Transverse colon (tissue), 4 donors: ENCODE measurements at regions not wholly inside any gene's neighbourhood (a gene's known extent, or its start where the extent isn't known, plus 50 kb on each side); places are given as distances from the start of the nearest gene placed in this dataset.

ENCODE experiments used
- DNase-seq: peaks from one replicate; pipeline ENCODE4 v3.0.0-alpha.2; 2019
- H3K27ac ChIP-seq, 4 donors: fragments of 200-600 bp; sonication (generic); 2 replicates each; pipeline ENCODE4 v1.5.1; 2016 to 2018; ENCODE audit warnings: inconsistent platforms in 4 of 4
- H3K27me3 ChIP-seq: fragments of 200-600 bp; sonication (generic); 2 replicates; pipeline ENCODE4 v1.5.1; 2017; ENCODE audit warnings: inconsistent platforms
- H3K36me3 ChIP-seq, 4 donors: fragments of 200-600 bp; sonication (generic); 2 replicates each; pipeline ENCODE4 v1.5.1; 2017 to 2019; ENCODE audit warnings: inconsistent platforms in 4 of 4
- H3K4me1 ChIP-seq, 4 donors: fragments of 200-600 bp; sonication (generic); 2 replicates each; pipeline ENCODE4 v1.5.1; 2017 to 2020; ENCODE audit warnings: inconsistent platforms in 4 of 4
- H3K4me3 ChIP-seq, 4 donors: fragments of 200-600 bp; sonication (generic); 1 replicate in 1 of 4; 2 replicates in 3 of 4; pipeline versions ENCODE4 v1.5.1 to v1.6.1; 2017 to 2019; ENCODE audit warnings: inconsistent platforms in 4 of 4
- H3K9me3 ChIP-seq, 2 donors: fragments of 200-600 bp; sonication (generic); 2 replicates each; pipeline ENCODE4 v1.5.1; 2017 to 2019; ENCODE audit warnings: inconsistent platforms in 2 of 2
- EP300 ChIP-seq: sonication (generic); formaldehyde crosslinking; IDR thresholded peaks from one replicate; pipeline ENCODE4 v1.6.1; 2017; ENCODE audit warnings: antibody characterized with exemption, low read depth
- POLR2A ChIP-seq: fragments of 450-650 bp; IDR thresholded peaks from one replicate; pipeline ENCODE4 v1.6.1; 2016; ENCODE audit warnings: antibody characterized with exemption, mild to moderate bottlenecking, moderate library complexity
- POLR2AphosphoS5 ChIP-seq, 3 donors: sonication (generic); formaldehyde crosslinking; IDR thresholded peaks; one replicate each; pipeline ENCODE4 v1.6.1; 2016; ENCODE audit warnings: antibody characterized with exemption in 3 of 3
- WGBS, 2 donors: methylation state at CpG; one replicate each; pipeline ENCODE4 v1.1.5; 2018; ENCODE audit warnings: low coverage in 1 of 2; 5-methylcytosine and 5-hydroxymethylcytosine counted together
- in situ Hi-C, 4 donors: fragments of 200-750 bp; cut with MboI; loops; one replicate each; pipeline versions ENCODE4 v1.15.0 to v1.15.1; 2017; ENCODE audit warnings: low sequenced_read_pairs in 3 of 4, low pct_ligation_motif_present in 1 of 4, low pct_unique_long_range_greater_than_20kb in 1 of 4
- intact Hi-C: fragments of 100-400 bp; cut with DNase I; formaldehyde crosslinking; loops from one replicate; pipeline ENCODE4 v1.15.1; 2023; ENCODE audit warnings: low total_unique reads
- TF ChIP-seq, protein P1 (sequence below), 5 experiments: fragments of 200-600 bp in 3 of 5; fragments of 450-650 bp in 2 of 5; sonication (generic) in 3 of 5; IDR thresholded peaks; 1 replicate in 2 of 5; 2 replicates in 3 of 5; pipeline ENCODE4 v1.5.1; 2016 to 2017; ENCODE audit warnings: antibody characterized with exemption in 5 of 5, inconsistent platforms in 3 of 5, mild to moderate bottlenecking in 2 of 5, moderate library complexity in 1 of 5

DNA sequence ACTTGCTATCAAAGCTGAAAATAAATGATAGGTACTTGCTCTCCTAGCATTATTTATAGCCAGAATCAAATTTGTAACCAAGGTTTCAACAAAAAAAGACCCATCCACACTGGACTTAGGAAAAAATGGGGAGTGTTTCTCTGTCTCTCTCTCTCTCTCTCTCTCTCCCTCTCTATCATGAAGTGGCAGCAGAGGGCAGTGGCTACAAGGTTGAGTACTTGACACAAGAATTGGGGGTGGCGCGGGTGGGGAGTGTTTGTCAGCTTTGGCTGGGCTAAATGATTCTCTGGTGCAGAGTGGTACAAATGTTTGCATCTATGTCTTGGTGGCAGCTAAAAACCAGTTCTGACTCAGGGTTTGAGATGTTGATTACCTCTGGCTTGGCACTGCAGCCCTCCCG, 85.0 kb downstream of the RBM43 start:
- Histone ChIP-seq H3K27me3 (no peaks in the 10 kb centered on the region), H3K36me3 (no peaks in the 10 kb centered on the region), H3K9me3 (no peaks in the 10 kb centered on the region), H3K27ac (no peak overlapping the region), H3K4me1 (no peaks in the 10 kb centered on the region), H3K4me3 (no peak overlapping the region)
- no peak for DNase-seq
- WGBS, 2 donors, result 67 to 86% methylated on average over 1 to 3 of the region's 3 CpGs
- in situ Hi-C loops (no loop called here), intact Hi-C loops (no loop called here)
- TF ChIP-seq, protein P1, sequence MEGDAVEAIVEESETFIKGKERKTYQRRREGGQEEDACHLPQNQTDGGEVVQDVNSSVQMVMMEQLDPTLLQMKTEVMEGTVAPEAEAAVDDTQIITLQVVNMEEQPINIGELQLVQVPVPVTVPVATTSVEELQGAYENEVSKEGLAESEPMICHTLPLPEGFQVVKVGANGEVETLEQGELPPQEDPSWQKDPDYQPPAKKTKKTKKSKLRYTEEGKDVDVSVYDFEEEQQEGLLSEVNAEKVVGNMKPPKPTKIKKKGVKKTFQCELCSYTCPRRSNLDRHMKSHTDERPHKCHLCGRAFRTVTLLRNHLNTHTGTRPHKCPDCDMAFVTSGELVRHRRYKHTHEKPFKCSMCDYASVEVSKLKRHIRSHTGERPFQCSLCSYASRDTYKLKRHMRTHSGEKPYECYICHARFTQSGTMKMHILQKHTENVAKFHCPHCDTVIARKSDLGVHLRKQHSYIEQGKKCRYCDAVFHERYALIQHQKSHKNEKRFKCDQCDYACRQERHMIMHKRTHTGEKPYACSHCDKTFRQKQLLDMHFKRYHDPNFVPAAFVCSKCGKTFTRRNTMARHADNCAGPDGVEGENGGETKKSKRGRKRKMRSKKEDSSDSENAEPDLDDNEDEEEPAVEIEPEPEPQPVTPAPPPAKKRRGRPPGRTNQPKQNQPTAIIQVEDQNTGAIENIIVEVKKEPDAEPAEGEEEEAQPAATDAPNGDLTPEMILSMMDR (IDR thresholded peaks at IDR 0.05), result no peak
- no peak for TF ChIP-seq EP300
- no peak for TF ChIP-seq POLR2A
- no peak for TF ChIP-seq POLR2AphosphoS5 (IDR thresholded peaks at IDR 0.05)

DNA sequence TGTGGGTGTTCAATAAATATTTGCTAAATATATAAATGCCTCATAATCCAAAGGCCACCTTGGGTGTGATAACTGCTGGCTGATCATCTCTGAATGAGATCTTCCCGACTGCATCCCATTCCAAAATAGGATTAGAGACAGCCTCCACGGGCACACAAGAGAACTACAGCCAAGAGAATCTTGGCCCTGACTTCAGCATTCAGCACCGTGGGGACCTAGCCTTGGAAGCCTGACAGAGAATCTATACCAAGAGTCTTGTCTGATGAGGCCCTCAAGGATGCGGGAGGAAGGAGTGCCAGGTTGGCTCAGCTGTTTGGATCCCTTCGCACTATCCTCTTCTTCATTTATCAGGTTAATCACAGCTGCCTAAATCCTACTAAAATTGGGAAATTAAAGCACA, 85.8 kb downstream of the RBM43 start:
- in situ Hi-C loops, result no loop called here
- Histone ChIP-seq H3K4me3 (no peak overlapping the region), H3K36me3 (no peaks in the 10 kb centered on the region), H3K9me3 (no peaks in the 10 kb centered on the region), H3K27ac (no peak overlapping the region), H3K4me1 (no peaks in the 10 kb centered on the region), H3K27me3 (no peaks in the 10 kb centered on the region)
- WGBS, 2 donors, result 64% methylated on average over 5 of the region's 5 CpGs; no CpG with 5 or more reads in 1 of the 2 donors
- TF ChIP-seq EP300, result no peak
- no peak for TF ChIP-seq POLR2A
- intact Hi-C loops, result no loop called here
- DNase-seq, result no peak

DNA sequence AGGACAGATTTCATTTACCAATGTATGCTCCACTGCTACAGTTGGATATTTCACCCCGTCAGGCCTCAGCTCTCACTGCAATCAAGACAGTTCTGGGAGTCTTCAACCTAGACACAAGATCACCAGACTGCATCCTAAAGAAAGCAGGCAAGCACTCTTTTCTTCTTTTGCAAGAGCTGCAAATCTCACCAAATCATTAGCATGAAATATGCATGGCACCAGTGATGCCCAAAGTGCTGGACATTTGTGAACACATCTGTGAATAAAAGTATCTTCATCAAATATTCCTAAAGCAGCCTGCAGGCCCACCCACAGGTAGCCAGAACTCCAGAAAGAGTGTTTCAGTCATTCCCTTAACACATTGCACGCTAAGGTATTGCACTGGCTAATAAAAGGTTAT, 87.5 kb downstream of the RBM43 start:
- Histone ChIP-seq H3K27ac (no peak overlapping the region), H3K36me3 (no peaks in the 10 kb centered on the region), H3K9me3 (no peaks in the 10 kb centered on the region), H3K4me3 (no peak overlapping the region), H3K4me1 (no peaks in the 10 kb centered on the region), H3K27me3 (no peaks in the 10 kb centered on the region)
- WGBS, 2 donors, result 69 to 79% methylated on average over 2 of the region's 2 CpGs
- DNase-seq, result no peak
- intact Hi-C loops (no loop called here), in situ Hi-C loops (no loop called here)
- TF ChIP-seq POLR2AphosphoS5 (IDR thresholded peaks at IDR 0.05) (no peak), EP300 (no peak), POLR2A (no peak)
- TF ChIP-seq, protein P1 (IDR thresholded peaks at IDR 0.05), result no peak

DNA sequence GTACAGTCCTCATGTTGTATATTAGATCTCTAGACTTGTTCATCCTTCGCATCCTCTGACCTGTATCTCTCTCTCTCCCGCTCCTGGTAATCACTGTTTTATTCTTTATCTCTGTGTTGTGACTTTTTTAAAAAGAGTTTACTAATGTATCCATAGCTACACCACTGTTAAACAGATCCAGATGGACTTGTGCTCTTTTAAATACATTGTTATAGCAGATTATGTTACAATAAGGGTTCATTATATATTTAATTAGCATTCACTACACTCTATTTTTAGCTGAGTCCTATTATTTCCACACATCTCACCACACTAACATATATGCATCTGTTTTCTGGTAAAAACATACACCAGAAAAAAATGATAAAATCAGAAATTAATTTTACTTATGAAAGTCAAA, 90.5 kb downstream of the RBM43 start:
- H3K36me3 ChIP-seq, result no peaks in the 10 kb centered on the region
- 91% methylated on average over 2 of the region's 2 CpGs for WGBS, 2 donors
- DNase-seq, result no peak
- no peak overlapping the region for H3K27ac ChIP-seq
- in situ Hi-C loops (no loop called here), intact Hi-C loops (no loop called here)
- TF ChIP-seq POLR2A (no peak), POLR2AphosphoS5 (IDR thresholded peaks at IDR 0.05) (no peak), EP300 (no peak)
- TF ChIP-seq, protein P1 (IDR thresholded peaks at IDR 0.05), result no peak
- H3K4me1 ChIP-seq, result no peaks in the 10 kb centered on the region
- H3K9me3 ChIP-seq, result no peaks in the 10 kb centered on the region
- H3K4me3 ChIP-seq, result no peak overlapping the region
- H3K27me3 ChIP-seq, result no peaks in the 10 kb centered on the region

DNA sequence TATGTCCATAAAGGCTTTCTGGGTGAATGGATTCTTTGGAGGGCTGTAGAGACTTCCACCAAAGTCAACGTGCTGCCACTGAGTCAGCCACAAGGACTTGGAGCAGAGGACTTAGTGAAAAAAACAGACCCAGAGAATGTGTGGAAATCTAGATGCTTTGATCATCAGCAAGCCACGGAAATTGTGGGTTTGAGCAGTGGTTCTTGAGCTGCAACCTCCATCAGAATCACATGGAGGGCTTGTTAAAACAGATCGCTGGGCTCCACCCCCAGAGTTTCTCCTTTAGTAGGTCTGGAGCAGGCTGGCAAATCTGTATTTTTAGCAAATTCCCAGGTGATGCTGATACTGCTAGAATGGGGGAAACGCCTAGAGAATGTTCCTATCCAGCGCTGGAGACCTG, 95.3 kb downstream of the RBM43 start:
- Histone ChIP-seq H3K9me3 (no peaks in the 10 kb centered on the region), H3K27me3 (no peaks in the 10 kb centered on the region), H3K27ac (no peak overlapping the region), H3K4me1 (no peaks in the 10 kb centered on the region), H3K36me3 (no peaks in the 10 kb centered on the region), H3K4me3 (no peak overlapping the region)
- 81 to 82% methylated on average over 2 to 5 of the region's 5 CpGs for WGBS, 2 donors
- in situ Hi-C loops, result no loop called here
- no peak for DNase-seq
- TF ChIP-seq EP300 (no peak), POLR2AphosphoS5 (IDR thresholded peaks at IDR 0.05) (no peak), POLR2A (no peak)
- TF ChIP-seq, protein P1 (IDR thresholded peaks at IDR 0.05), result no peak
- intact Hi-C loops, result no loop called here
